OCI-LY7 (cell line): ENCODE measurements at regions not wholly inside any gene's neighbourhood (a gene's known extent, or its start where the extent isn't known, plus 50 kb on each side); places are given as distances from the start of the nearest gene placed in this dataset.

Experiments
- CTCF ChIP-seq: fragments of 200-600 bp; sonication (generic); conservative IDR thresholded peaks from 2 replicates; pipeline ENCODE4 v1.5.1; 2014; ENCODE audit warnings: mild to moderate bottlenecking, antibody characterized with exemption, low read length, moderate library complexity, mixed read lengths
- EZH2phosphoT487 ChIP-seq: fragments of 200-600 bp; sonication (generic); IDR thresholded peaks from 2 replicates; pipeline ENCODE4 v1.6.1; 2018; ENCODE audit warnings: low read depth, borderline replicate concordance, mild to moderate bottlenecking, mixed run types, antibody characterized with exemption, low read length, moderate library complexity, mixed read lengths

GRCh38 chr2:37847792-37848191 lies 77.3 kb upstream of the RMDN2 start:
- TF ChIP-seq CTCF (no peak), EZH2phosphoT487 (no peak)
